ENCODE measurements at regions not wholly inside any gene's neighbourhood (a gene's known extent, or its start where the extent isn't known, plus 50 kb on each side); places are given as distances from the start of the nearest gene placed in this dataset.
"Not testable (repeated sequence)": the region's sequence is repeated elsewhere in the genome, so short reads cannot be mapped to it uniquely, and the experiment has no call there.

DNA sequence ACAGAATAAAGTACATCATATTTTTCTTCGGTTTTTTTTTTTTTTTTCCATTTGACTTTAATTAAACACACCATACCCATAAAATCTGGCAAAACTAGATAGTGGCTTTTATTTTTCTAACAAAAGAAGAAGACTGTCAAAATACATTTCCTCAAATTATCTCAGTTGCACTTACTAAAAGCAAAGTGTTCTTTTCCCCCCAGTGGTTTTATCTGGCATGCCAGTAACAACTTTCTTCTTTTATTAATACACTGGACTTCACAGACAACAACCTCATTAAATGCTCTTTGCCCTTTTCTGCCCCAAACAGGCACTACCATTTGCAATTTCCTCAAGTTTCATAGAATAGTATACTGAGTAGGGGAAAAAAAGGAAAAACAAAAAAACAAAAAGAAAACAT, 1792.3 kb downstream of the EFNA5 start:
- DNase-seq, result no peak

GRCh38 chr5:105877592-105877991, 1793.1 kb downstream of the EFNA5 start:
- DNase-seq, result no peak

- no peak for DNase-seq
Measured at GRCh38 chr5:105874316-105874715, 1796.4 kb downstream of the EFNA5 start.

- DNase-seq, result no peak
Measured at GRCh38 chr5:105872569-105873270, 1798.0 kb downstream of the EFNA5 start.

GRCh38 chr5:105868038-105868780, 1802.5 kb downstream of the EFNA5 start:
- peak; percentile 4 for DNase-seq

DNA sequence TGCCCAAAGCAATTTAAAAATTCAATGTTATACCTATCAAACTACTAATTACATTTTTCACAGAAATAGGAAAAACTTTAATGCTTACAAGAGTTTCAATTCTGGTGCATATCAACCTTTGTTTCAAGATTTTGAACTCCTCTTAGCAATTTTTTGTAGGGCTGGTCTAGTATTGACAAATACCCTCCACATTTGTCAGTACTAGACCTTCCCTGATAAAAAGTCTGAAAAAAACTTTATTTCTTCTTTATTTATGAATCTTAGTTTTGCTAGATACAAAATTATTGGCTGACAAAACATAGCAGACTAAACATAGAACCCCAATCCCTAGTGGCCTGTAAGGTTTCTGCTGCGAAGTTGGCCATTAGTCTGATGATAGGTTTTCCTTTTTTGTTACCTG, 1804.9 kb downstream of the EFNA5 start:
- DNase-seq, result no peak

DNA sequence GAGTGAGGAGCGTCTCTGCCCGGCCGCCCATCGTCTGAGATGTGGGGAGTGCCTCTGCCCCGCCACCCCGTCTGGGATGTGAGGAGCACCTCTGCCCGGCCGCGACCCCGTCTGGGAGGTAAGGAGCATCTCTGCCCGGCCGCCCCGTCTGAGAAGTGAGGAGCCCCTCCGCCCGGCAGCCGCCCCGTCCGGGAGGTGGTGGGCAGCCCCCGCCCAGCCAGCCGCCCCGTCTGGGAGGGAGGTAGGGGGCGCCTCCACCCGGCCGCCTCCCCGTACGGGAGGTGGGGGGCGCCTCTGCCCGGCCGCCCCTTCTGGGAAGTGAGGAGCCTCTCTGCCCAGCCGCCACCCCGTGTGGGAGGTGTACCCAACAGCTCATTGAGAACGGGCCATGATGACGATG, 1811.4 kb downstream of the EFNA5 start:
- DNase-seq, result not testable (repeated sequence)

DNA sequence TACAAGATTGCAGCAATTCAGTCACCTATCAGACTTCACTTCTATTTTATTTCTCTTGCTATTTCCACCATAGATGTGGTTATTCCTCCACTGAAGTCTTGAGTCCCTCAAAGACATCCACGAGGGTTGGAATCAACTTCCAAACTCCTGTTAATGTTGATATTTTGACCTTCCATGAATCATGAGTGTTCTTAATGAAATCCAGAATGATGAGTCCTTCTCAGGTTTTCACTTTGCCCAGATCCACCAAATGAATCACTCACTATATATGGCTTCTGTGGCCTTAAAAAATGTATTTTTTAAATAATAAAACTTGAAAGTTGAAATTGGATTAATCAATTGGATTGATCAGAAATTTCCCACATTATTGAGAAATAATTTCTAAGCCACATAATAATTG, 1821.0 kb downstream of the EFNA5 start:
- peak; percentile 54 for DNase-seq

GRCh38 chr5:105840800-105841199, 1829.9 kb downstream of the EFNA5 start:
- DNase-seq, result no peak

DNA sequence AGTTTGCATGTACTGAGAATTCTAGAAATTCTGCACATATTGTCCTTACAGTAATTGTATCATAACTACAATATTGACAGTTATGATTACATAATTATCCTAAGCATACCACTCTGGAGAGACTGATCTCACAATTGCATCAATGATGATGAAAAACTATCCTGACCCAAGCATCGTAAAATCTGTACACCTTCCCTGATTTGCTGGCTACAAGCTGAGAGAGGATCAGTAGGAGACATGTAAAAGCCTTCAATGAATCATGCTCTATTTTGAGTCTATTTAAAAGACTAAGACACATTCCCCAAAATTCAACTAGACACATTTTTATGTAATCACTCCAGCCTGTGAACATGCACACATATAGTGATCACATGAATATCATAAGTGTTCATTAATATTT, 1833.8 kb downstream of the EFNA5 start:
- DNase-seq, result peak; percentile 57

DNA sequence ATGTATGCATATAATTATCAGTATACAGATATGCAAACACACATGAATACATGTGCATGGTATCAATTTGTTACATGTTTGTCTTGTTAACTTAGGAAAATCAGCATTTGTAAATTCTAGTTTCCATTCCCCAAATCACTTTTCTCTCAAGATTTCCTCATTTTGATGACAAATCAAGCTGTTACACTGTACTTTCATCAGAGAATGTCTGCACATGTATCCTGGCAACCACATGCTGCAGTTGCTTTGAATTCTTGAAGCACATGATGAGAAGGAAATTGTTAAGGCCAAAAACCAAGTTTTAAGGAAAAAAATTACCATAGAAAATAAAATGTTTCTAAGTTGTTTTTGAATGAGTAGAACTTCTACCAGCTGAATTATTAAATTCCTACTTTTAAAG, 1834.5 kb downstream of the EFNA5 start:
- peak; percentile 91 for DNase-seq

- DNase-seq, result no peak
Measured at GRCh38 chr5:105828821-105829220, 1841.9 kb downstream of the EFNA5 start.

DNA sequence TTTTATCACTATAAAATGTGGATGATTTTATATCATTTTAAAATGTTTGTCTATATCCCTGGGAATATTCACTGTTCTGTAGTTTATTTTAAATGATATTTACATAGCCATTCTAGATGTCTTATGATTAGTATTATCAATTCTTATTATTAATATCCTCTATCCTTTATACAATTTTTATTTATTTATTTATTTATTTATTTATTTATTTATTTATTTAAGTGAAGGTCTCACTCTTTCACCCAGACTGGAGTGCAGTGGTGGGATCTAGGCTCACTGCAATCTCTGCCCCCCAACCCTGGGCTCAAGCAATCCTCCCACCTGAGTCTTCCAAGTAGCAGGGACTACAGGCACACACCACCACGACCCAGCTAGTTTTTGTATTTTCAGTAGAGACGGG, 1848.9 kb downstream of the EFNA5 start:
- no peak for DNase-seq

DNA sequence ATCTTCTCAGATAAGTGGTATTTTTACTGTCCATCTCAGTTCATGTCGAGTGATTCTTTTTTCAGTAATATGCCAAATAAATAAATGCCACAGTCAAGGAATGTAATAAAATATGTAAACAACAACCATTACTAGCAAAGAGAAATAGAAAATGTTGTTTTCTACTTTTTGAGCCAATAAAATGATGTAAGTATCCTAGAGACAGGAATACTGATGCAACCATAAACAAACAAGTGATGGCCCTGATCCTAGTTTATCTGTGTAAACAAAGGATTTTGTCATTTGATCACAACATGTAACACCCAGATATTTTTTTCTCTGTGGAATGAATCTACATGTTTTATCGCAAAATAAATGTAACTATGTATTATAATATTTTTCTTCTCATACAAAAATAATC, 1852.8 kb downstream of the EFNA5 start:
- DNase-seq, result no peak

DNA sequence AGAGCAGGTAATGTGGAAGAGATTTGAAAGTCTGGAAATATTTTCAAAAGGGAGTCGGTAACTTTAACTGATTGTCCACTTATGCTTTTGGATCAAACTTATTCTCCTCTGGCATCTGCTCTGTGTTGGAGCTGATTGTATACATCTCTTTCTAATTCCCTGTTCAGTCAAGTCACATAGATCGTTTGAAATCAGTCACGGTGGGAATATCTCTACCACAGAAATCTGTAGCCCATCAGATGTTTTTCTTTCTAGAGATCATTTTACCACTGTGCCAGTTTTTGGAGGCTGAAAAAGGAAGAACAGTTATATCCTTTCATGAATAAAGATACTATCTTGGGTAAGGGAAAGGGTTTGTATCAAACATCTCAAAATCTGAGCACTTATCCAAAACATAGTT, 1853.3 kb downstream of the EFNA5 start:
- DNase-seq, result no peak

- peak; percentile 75 for DNase-seq
Measured at GRCh38 chr5:105816961-105817360, 1853.8 kb downstream of the EFNA5 start.

DNA sequence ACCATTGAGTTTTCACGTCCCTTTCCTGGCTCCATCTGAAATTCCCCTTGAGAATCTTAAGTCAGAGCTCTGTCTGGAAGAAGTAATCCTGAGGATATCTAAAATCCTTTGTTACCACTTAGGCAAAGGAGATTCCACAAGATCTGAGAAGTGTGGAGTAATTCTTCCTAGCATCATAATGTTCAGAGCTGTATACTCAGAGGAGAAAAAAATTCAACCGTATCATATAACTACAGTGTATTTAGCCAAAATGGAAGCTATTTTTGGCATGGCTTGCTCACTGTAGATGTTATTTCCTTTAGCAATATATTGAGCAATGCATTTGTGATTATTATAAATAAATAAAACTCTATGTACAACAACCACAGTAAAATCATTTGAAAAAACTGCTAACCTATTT, 1858.4 kb downstream of the EFNA5 start:
- peak; percentile 22 for DNase-seq

DNA sequence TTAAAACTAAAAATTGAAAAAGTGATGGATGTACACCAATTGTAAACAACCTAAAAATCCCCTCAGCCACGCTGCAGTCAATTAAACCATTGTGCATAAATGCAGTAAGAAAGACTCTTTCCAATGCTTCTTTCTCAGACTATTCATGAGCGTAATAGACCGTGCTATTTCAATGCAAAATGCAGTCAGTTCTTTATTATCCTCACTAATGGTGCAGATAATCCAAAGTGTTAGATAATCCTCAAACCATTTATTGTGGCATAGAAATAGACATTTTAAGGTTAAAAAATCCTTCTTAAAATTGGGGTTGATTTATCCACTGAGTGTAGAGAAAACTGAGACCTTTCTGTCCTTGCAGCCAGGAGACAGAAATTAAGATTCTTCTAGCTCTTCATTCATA, 1862.8 kb downstream of the EFNA5 start:
- DNase-seq, result no peak

DNA sequence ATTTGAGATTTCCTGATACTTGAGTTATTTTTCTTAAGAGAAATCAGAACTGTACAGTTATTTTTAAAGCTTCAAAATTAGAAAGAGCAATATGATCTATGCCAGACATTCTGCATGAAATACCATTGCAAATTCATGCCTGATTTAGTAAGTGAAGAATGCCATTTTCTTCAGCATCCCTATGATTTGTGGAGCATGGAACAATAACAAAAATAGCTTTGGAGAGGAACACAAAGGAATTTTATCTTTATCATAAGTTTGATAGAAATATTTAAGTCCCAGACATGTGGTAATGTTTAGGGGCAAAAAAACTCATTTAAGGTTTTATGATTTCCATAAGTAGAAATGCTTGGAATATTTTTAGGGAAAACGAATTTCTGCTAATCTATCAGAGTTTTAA, 1863.4 kb downstream of the EFNA5 start:
- peak; percentile 83 for DNase-seq

DNA sequence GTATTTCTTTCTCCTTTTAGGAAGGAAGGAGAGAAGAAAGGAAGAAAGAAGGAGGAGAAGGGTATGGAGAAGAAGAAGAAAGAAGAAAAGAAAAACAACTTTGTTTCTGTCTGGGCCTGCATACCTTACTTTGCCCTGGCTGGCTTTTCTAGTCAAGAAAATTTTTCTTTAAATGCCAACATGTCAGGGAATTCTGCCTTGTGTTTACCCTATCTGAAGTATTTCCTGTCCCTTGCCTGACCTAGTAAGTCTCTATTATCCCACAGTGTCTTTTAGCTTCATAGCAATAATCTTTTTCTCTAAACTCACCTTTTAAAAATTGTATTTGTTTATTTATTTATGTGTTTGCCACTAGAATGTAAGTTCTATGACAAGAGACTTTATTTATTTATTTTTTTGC, 1864.1 kb downstream of the EFNA5 start:
- peak; percentile 59 for DNase-seq

DNA sequence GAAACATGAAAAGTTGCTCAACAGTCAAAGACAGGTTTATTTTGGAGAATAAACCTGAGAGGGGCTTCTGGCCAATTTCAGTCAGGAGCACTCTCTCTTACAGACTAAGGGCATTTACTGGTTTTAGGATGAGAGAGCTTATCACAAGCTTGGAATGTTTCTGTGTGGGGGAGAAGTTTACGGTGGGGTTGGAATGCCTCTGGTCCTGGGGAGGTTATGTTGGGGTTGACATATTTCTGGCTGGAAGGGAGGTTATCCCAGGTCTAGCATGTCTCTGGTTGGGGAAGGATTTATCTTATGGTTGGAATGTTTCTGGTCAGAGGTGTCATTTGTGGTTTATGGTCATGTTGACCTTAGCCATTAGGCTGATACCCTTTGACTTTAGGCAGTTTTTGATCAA, 1867.3 kb downstream of the EFNA5 start:
- peak; percentile 29 for DNase-seq

DNA sequence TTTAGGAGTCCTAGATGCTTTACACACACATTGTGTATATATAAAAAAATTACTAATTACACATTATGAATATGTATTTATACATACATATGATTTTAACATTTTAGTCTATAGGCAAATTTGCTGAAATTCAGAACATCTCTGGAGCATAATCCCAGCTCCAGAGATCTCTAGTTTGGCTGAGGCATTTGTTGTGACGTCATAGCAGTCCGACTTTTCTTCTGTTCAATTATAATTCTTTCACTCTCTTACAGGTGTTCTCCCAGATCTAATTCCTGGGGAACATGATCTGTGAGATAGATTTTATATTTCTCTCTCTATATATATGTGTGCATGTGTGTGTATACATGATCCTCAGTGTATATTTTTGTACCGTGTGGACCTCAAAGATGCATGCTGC, 1876.2 kb downstream of the EFNA5 start:
- DNase-seq, result no peak

GRCh38 chr5:105789246-105789645, 1881.5 kb downstream of the EFNA5 start:
- no peak for DNase-seq

DNA sequence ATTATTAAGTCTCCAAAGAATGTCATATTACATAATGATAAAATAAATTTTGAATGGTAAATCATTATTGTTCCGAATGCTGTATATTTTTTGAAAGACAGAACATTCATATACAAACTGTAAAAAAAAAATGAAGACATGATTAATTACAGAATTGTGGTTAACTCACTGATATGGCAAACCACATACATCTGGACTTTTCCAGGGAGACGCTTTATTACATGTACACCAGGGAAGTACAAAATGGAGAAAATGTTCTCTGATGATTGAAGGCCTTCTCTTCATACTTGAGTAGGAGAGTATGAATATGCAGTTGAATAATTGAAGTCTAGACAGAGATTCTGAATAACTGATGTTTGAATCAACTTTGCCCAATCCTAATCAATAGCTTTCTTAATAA, 1886.9 kb downstream of the EFNA5 start:
- DNase-seq, result no peak
